Fibroblast of peridontal ligament (primary cell): ENCODE measurements at regions not wholly inside any gene's neighbourhood (a gene's known extent, or its start where the extent isn't known, plus 50 kb on each side); places are given as distances from the start of the nearest gene placed in this dataset.
A peak's percentile ranks its signal among the peaks of the same experiment; 100 is the strongest.
"Not testable (repeated sequence)": the region's sequence is repeated elsewhere in the genome, so short reads cannot be mapped to it uniquely, and the experiment has no call there.

Source experiments
- DNase-seq: peaks from one replicate; pipeline ENCODE4 v3.0.0-alpha.2; 2010; ENCODE audit errors: extremely low read depth

- no peak for DNase-seq
Observed at GRCh38 chr9:94033383-94033782, 50.9 kb upstream of the PTPDC1 start.

DNA sequence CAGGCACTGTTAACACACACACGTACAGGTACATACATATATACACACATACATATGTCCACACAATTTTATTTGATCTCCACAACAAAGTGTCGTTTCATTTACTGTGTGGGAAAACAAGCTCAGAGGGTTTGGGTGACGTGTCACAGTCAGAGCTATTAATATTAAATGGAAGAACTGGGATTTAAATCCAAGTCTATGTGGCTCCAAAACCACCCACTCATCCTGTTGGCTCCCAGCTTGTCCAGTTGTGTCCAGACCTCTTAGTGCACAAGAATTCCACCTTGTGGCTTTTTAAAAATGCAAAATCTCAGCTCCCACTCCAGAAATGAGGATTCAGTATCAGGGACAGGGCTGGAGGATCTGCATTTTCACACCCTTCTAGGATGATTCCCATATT, 52.3 kb upstream of the PTPDC1 start:
- DNase-seq: no peak

GRCh38 chr9:94031380-94031779, 52.9 kb upstream of the PTPDC1 start:
- peak; percentile 29 for DNase-seq

- DNase-seq: peak; percentile 73
Observed at GRCh38 chr9:94030318-94031179, 53.7 kb upstream of the PTPDC1 start.

GRCh38 chr9:94029932-94030317, 54.3 kb upstream of the PTPDC1 start:
- no peak for DNase-seq

DNA sequence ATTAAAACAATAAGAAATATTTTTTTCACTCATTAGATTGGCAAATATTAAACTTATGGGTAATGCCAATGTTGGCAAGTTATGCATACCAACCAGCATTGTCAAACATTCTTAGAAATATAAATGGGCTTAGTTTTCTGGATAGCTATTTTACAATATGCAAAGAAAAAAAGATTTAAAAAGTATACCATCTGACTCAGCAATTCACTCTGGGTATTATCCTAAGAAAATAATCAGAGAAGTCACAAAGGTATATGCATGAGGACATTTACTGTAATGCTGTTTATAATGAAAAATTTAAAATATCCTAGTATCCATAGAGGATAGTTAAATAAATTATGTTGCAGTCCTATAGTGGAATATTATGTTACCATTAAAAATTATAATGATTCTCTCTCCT, 57.4 kb upstream of the PTPDC1 start:
- no peak for DNase-seq

- not testable (repeated sequence) for DNase-seq
Observed at GRCh38 chr9:94022476-94022875, 61.8 kb upstream of the PTPDC1 start.

- not testable (repeated sequence) for DNase-seq
Observed at GRCh38 chr9:94020836-94021235, 63.4 kb upstream of the PTPDC1 start.

GRCh38 chr9:94018628-94019027, 63.5 kb upstream of the BARX1 start:
- DNase-seq: peak; percentile 94

DNA sequence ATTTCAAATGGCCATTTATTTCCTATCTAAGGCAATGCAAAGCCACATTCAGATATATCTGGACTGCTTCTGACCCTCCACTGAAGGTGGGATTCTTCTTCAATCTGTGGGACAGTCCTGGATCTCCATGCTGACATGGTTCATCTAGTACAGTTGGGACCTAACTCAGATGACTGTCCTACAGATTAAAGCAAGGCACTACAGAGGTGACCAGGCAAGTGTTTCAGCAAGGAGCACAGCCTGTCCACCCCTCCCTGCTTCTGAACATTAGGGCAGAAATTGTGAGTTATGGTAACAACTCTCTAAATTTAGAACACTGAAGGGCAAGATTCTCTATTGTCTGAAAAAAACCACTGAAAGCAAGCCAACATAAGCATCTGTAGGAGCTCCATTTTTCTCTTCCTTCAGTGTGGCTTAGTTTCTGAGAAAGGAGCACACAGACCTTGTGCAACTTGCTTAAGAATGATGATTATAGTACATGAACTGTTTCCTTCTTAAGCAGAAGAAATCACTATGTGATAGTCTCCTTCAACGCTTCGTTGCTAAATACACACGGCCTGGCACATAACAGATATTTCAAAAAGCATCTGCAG, 62.9 kb upstream of the BARX1 start:
- DNase-seq: peak; percentile 91

- no peak for DNase-seq
Observed at GRCh38 chr9:94016744-94017143, 61.6 kb upstream of the BARX1 start.

GRCh38 chr9:94014920-94015319, 59.8 kb upstream of the BARX1 start:
- no peak for DNase-seq

DNA sequence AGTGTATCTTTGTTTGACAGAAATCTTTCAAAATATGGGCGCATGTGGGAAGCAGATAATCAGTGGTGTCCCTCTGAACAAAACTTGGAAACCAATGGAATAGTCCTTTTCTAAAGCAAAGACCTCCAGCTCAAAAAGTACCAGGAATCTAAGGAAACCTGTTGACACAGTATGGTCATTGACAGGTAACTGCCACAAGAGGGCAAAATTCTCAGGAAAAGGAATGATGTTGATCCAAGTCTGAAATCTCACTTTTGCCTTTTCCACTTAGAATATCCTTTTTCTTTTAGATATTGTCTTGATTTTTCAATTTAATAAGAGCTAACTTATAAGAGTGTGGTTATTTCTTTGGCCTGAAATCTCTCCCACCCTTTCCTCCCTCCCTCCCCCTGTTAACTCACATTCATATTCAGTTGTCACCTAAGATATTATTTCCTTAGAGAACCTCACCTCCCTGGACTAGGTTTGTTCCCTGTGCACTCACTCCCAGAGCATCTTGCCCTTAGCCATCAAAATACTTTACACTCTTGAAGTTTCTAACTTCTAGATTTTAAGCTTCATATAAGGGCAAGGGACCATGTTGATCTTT, 59.0 kb upstream of the BARX1 start:
- DNase-seq: peak; percentile 70

- peak; percentile 36 for DNase-seq
Observed at GRCh38 chr9:94010980-94011533, 55.9 kb upstream of the BARX1 start.

- DNase-seq: no peak
Observed at GRCh38 chr9:94005272-94005901, 50.2 kb upstream of the BARX1 start.
